ENCODE measurements at regions not wholly inside any gene's neighbourhood (a gene's known extent, or its start where the extent isn't known, plus 50 kb on each side); places are given as distances from the start of the nearest gene placed in this dataset.
"Not testable (repeated sequence)": the region's sequence is repeated elsewhere in the genome, so short reads cannot be mapped to it uniquely, and the experiment has no call there.

- Mint-ChIP-seq H3K27me3 (peaks cover 6% of the 10 kb centered on the region), H3K4me1 (ENCODE audit: low read depth) (no peaks in the 10 kb centered on the region), H3K36me3 (no peaks in the 10 kb centered on the region), H3K4me3 (no peak overlapping the region), H3K27ac (no peak overlapping the region), H3K9me3 (ENCODE audit: low read depth) (no peaks in the 10 kb centered on the region)
These were observed 244.9 kb downstream of the IRS1 start for GRCh38 chr2:226554701-226555100.

GRCh38 chr2:226553333-226553732 lies 246.3 kb downstream of the IRS1 start:
- H3K36me3 Mint-ChIP-seq = no peaks in the 10 kb centered on the region
- H3K9me3 Mint-ChIP-seq (ENCODE audit: low read depth) = no peaks in the 10 kb centered on the region
- H3K27ac Mint-ChIP-seq = no peak overlapping the region
- H3K4me1 Mint-ChIP-seq (ENCODE audit: low read depth) = no peaks in the 10 kb centered on the region
- no peak overlapping the region for H3K4me3 Mint-ChIP-seq
- H3K27me3 Mint-ChIP-seq = peaks cover 4% of the 10 kb centered on the region

GRCh38 chr2:226552571-226553285 lies 246.9 kb downstream of the IRS1 start:
- Mint-ChIP-seq H3K4me3 (no peak overlapping the region), H3K36me3 (no peaks in the 10 kb centered on the region), H3K27ac (no peak overlapping the region), H3K27me3 (peaks cover 4% of the 10 kb centered on the region), H3K4me1 (ENCODE audit: low read depth) (no peaks in the 10 kb centered on the region), H3K9me3 (ENCODE audit: low read depth) (no peaks in the 10 kb centered on the region)

GRCh38 chr2:226551522-226552250 lies 247.9 kb downstream of the IRS1 start:
- no peaks in the 10 kb centered on the region for H3K4me1 Mint-ChIP-seq (ENCODE audit: low read depth)
- H3K9me3 Mint-ChIP-seq (ENCODE audit: low read depth) = no peaks in the 10 kb centered on the region
- H3K36me3 Mint-ChIP-seq = no peaks in the 10 kb centered on the region
- H3K4me3 Mint-ChIP-seq = no peak overlapping the region
- no peak overlapping the region for H3K27ac Mint-ChIP-seq
- peaks cover 1% of the 10 kb centered on the region for H3K27me3 Mint-ChIP-seq

GRCh38 chr2:226550801-226551200 lies 248.8 kb downstream of the IRS1 start:
- Mint-ChIP-seq H3K4me1 (ENCODE audit: low read depth) (no peaks in the 10 kb centered on the region), H3K9me3 (ENCODE audit: low read depth) (no peaks in the 10 kb centered on the region), H3K27me3 (peaks cover 1% of the 10 kb centered on the region), H3K4me3 (no peak overlapping the region), H3K27ac (no peak overlapping the region), H3K36me3 (no peaks in the 10 kb centered on the region)

GRCh38 chr2:226548732-226549131 lies 250.9 kb downstream of the IRS1 start:
- H3K4me1 Mint-ChIP-seq (ENCODE audit: low read depth) = no peaks in the 10 kb centered on the region
- H3K27me3 Mint-ChIP-seq = peaks cover 3% of the 10 kb centered on the region

GRCh38 chr2:226544596-226545210 lies 254.9 kb downstream of the IRS1 start:
- no peaks in the 10 kb centered on the region for H3K9me3 Mint-ChIP-seq (ENCODE audit: low read depth)
- no peak overlapping the region for H3K4me3 Mint-ChIP-seq
- peaks cover 8% of the 10 kb centered on the region for H3K27me3 Mint-ChIP-seq
- no peak overlapping the region for H3K27ac Mint-ChIP-seq
- H3K36me3 Mint-ChIP-seq = peaks cover 2% of the 10 kb centered on the region
- H3K4me1 Mint-ChIP-seq (ENCODE audit: low read depth) = no peaks in the 10 kb centered on the region

More at GRCh38 chr2:226548732-226549131, 250.9 kb downstream of the IRS1 start:
- Mint-ChIP-seq H3K9me3 (ENCODE audit: low read depth) (no peaks in the 10 kb centered on the region), H3K4me3 (no peak overlapping the region), H3K27ac (no peak overlapping the region), H3K36me3 (peaks cover 2% of the 10 kb centered on the region)

- H3K9me3 Mint-ChIP-seq (ENCODE audit: low read depth) = no peaks in the 10 kb centered on the region
- H3K4me1 Mint-ChIP-seq (ENCODE audit: low read depth) = no peaks in the 10 kb centered on the region
- H3K4me3 Mint-ChIP-seq = no peak overlapping the region
- no peak overlapping the region for H3K27ac Mint-ChIP-seq
- peaks cover 15% of the 10 kb centered on the region for H3K27me3 Mint-ChIP-seq
- H3K36me3 Mint-ChIP-seq = no peaks in the 10 kb centered on the region
These were observed 259.2 kb downstream of the IRS1 start for GRCh38 chr2:226540204-226540994.

- peaks cover 11% of the 10 kb centered on the region for H3K27me3 Mint-ChIP-seq
- H3K4me3 Mint-ChIP-seq = no peak overlapping the region
- no peak overlapping the region for H3K27ac Mint-ChIP-seq
- H3K36me3 Mint-ChIP-seq = no peaks in the 10 kb centered on the region
- no peaks in the 10 kb centered on the region for H3K4me1 Mint-ChIP-seq (ENCODE audit: low read depth)
- no peaks in the 10 kb centered on the region for H3K9me3 Mint-ChIP-seq (ENCODE audit: low read depth)
These were observed 263.2 kb downstream of the IRS1 start for GRCh38 chr2:226536410-226536809.

GRCh38 chr2:226532976-226533375 lies 266.6 kb downstream of the IRS1 start:
- not testable (repeated sequence) for H3K9me3 Mint-ChIP-seq (ENCODE audit: low read depth); H3K27ac Mint-ChIP-seq; H3K27me3 Mint-ChIP-seq; H3K36me3 Mint-ChIP-seq; H3K4me1 Mint-ChIP-seq (ENCODE audit: low read depth); H3K4me3 Mint-ChIP-seq

GRCh38 chr2:226531061-226531810 lies 268.4 kb downstream of the IRS1 start:
- H3K4me1 Mint-ChIP-seq (ENCODE audit: low read depth) = no peaks in the 10 kb centered on the region
- no peaks in the 10 kb centered on the region for H3K36me3 Mint-ChIP-seq
- H3K9me3 Mint-ChIP-seq (ENCODE audit: low read depth) = no peaks in the 10 kb centered on the region
- H3K27me3 Mint-ChIP-seq = no peaks in the 10 kb centered on the region
- H3K4me3 Mint-ChIP-seq = no peak overlapping the region
- no peak overlapping the region for H3K27ac Mint-ChIP-seq

- no peaks in the 10 kb centered on the region for H3K36me3 Mint-ChIP-seq
- no peaks in the 10 kb centered on the region for H3K9me3 Mint-ChIP-seq (ENCODE audit: low read depth)
- H3K27me3 Mint-ChIP-seq = no peaks in the 10 kb centered on the region
- no peak overlapping the region for H3K4me3 Mint-ChIP-seq
- no peak overlapping the region for H3K27ac Mint-ChIP-seq
- no peaks in the 10 kb centered on the region for H3K4me1 Mint-ChIP-seq (ENCODE audit: low read depth)
These were observed 270.1 kb downstream of the IRS1 start for GRCh38 chr2:226529556-226529955.

- no peaks in the 10 kb centered on the region for H3K27me3 Mint-ChIP-seq
- H3K27ac Mint-ChIP-seq = no peak overlapping the region
- H3K36me3 Mint-ChIP-seq = no peaks in the 10 kb centered on the region
- no peak overlapping the region for H3K4me3 Mint-ChIP-seq
- H3K9me3 Mint-ChIP-seq (ENCODE audit: low read depth) = no peaks in the 10 kb centered on the region
- H3K4me1 Mint-ChIP-seq (ENCODE audit: low read depth) = no peaks in the 10 kb centered on the region
These were observed 272.9 kb downstream of the IRS1 start for GRCh38 chr2:226526716-226527115.

- Mint-ChIP-seq H3K4me1 (ENCODE audit: low read depth) (no peaks in the 10 kb centered on the region), H3K27ac (no peak overlapping the region)
These were observed 275.2 kb downstream of the IRS1 start for GRCh38 chr2:226524381-226524843.

More at GRCh38 chr2:226524381-226524843, 275.2 kb downstream of the IRS1 start:
- H3K9me3 Mint-ChIP-seq (ENCODE audit: low read depth) = peaks cover 5% of the 10 kb centered on the region
- no peaks in the 10 kb centered on the region for H3K27me3 Mint-ChIP-seq
- no peaks in the 10 kb centered on the region for H3K36me3 Mint-ChIP-seq
- H3K4me3 Mint-ChIP-seq = no peak overlapping the region

Data from activated naive CD8-positive, alpha-beta T cell (primary cell).